ENCODE measurements at regions not wholly inside any gene's neighbourhood (a gene's known extent, or its start where the extent isn't known, plus 50 kb on each side); places are given as distances from the start of the nearest gene placed in this dataset.

- no peak for TF ChIP-seq ZNF548 (tag by site-specific recombination; IDR thresholded peaks at IDR 0.05)
- Histone ChIP-seq H3K36me3 (ENCODE audit: control insufficient read depth in 2 of 2, insufficient read depth in 1 of 2, low read length in 2 of 2) (no peaks in the 10 kb centered on the region), H3K27ac (ENCODE audit: extremely low read depth, low read depth, low read length) (no peak overlapping the region), H3K9me3 (ENCODE audit: control insufficient read depth, insufficient read depth, low read depth, low read length) (no peaks in the 10 kb centered on the region), H3K4me1 (ENCODE audit: control insufficient read depth, insufficient read depth, low read length) (0 out of 2 replicates have a peak, but pooled peaks cover 3% of the 10 kb centered on the region), H3K4me3 (ENCODE audit: low read depth, low read length) (no peak overlapping the region)
- CTCF ChIA-PET, result no interaction called here
- POLR2A ChIA-PET, result no interaction called here
Observed at GRCh38 chr9:673966-674526, 167.5 kb upstream of the DMRT1 start.

GRCh38 chr9:675697-676370 is 165.7 kb upstream of the DMRT1 start:
- ChIA-PET POLR2A (no interaction called here), CTCF (no interaction called here)
- TF ChIP-seq ZBTB49 (tag by site-specific recombination; IDR thresholded peaks at IDR 0.05; ENCODE audit: low read depth) (no peak), ZNF350 (tag by site-specific recombination; IDR thresholded peaks at IDR 0.05) (no peak), ZNF433 (tag by site-specific recombination; IDR thresholded peaks at IDR 0.05; ENCODE audit: low read depth) (no peak), ZNF292 (tag by site-specific recombination; IDR thresholded peaks at IDR 0.05; ENCODE audit: borderline replicate concordance, low read depth) (no peak), ZNF639 (tag by site-specific recombination; IDR thresholded peaks at IDR 0.05) (no peak), PATZ1 (tag by site-specific recombination; IDR thresholded peaks at IDR 0.05) (no peak), ZNF19 (tag by site-specific recombination; IDR thresholded peaks at IDR 0.05; ENCODE audit: low read depth) (no peak), ZNF777 (tag by site-specific recombination; IDR thresholded peaks at IDR 0.05; ENCODE audit: borderline replicate concordance) (no peak), HIC1 (tag by site-specific recombination; IDR thresholded peaks at IDR 0.05) (no peak), ZBTB1 (tag by site-specific recombination; IDR thresholded peaks at IDR 0.05) (no peak), ZNF580 (tag by site-specific recombination; IDR thresholded peaks at IDR 0.05) (no peak), ZIC2 (tag by site-specific recombination; IDR thresholded peaks at IDR 0.05) (no peak), PRDM1 (tag by site-specific recombination; IDR thresholded peaks at IDR 0.05) (no peak)
- Histone ChIP-seq H3K36me3 (ENCODE audit: control insufficient read depth in 2 of 2, insufficient read depth in 1 of 2, low read length in 2 of 2) (no peaks in the 10 kb centered on the region), H3K4me1 (ENCODE audit: control insufficient read depth, insufficient read depth, low read length) (0 out of 2 replicates have a peak, but pooled peaks cover 3% of the 10 kb centered on the region), H3K4me3 (ENCODE audit: low read depth, low read length) (no peak overlapping the region), H3K9me3 (ENCODE audit: control insufficient read depth, insufficient read depth, low read depth, low read length) (no peaks in the 10 kb centered on the region), H3K27ac (ENCODE audit: extremely low read depth, low read depth, low read length) (no peak overlapping the region)

All from HEK293 (cell line).